Adrenal gland (tissue), 9 donors: ENCODE measurements at regions not wholly inside any gene's neighbourhood (a gene's known extent, or its start where the extent isn't known, plus 50 kb on each side); places are given as distances from the start of the nearest gene placed in this dataset.

ENCODE experiments used
- DNase-seq, 7 donors: peaks; one replicate each; pipeline ENCODE4 v3.0.0-alpha.2; 2019 to 2020
- H3K27ac ChIP-seq, 5 donors: fragments of 200-600 bp; sonication (generic) in 4 of 5; 1 replicate in 3 of 5; 2 replicates in 2 of 5; pipeline versions ENCODE4 v1.5.1 to v1.8.0; 2016 to 2020; ENCODE audit warnings: mild to moderate bottlenecking in 1 of 5
- H3K27me3 ChIP-seq: fragments of 200-600 bp; 2 replicates; pipeline ENCODE4 v1.8.0; 2021
- H3K36me3 ChIP-seq, 2 donors: fragments of 200-600 bp; replicated peaks in 1 of 2; 1 replicate in 1 of 2; 2 replicates in 1 of 2; pipeline versions ENCODE4 v1.5.1 to v1.8.0; 2018 to 2022
- H3K4me1 ChIP-seq, 2 donors: fragments of 200-600 bp; replicated peaks in 1 of 2; 1 replicate in 1 of 2; 2 replicates in 1 of 2; pipeline versions ENCODE4 v1.5.1 to v1.8.0; 2018 to 2021
- H3K4me3 ChIP-seq, 4 donors: fragments of 200-600 bp; sonication (generic) in 3 of 4; one replicate each; pipeline ENCODE4 v1.5.1; 2016 to 2018
- H3K9me3 ChIP-seq, 3 donors: fragments of 200-600 bp; sonication (generic) in 1 of 3; replicated peaks in 1 of 3; 1 replicate in 2 of 3; 2 replicates in 1 of 3; pipeline versions ENCODE4 v1.5.1 to v1.8.0; 2016 to 2021
- POLR2A ChIP-seq, 2 donors: fragments of 450-650 bp; IDR thresholded peaks; one replicate each; pipeline ENCODE4 v1.6.1; 2017; ENCODE audit warnings: antibody characterized with exemption in 2 of 2, mild to moderate bottlenecking in 2 of 2, moderate library complexity in 1 of 2
- WGBS, 4 donors: extraction: QIAGEN DNeasy Blood & Tissue Kit in 2 of 4; methylation state at CpG; one replicate each; pipeline versions ENCODE4 v1.1.5 to v1.1.7; 2013 to 2017; 5-methylcytosine and 5-hydroxymethylcytosine counted together
- intact Hi-C, 2 donors: fragments of 100-400 bp; cut with DNase I; formaldehyde crosslinking; loops; one replicate each; pipeline versions ENCODE4 v1.14.1 to v1.15.0; 2022 to 2023
- TF ChIP-seq, protein P1 (sequence below), 6 experiments: fragments of 450-650 bp in 4 of 6; fragments of 200-600 bp in 2 of 6; sonication (generic) in 1 of 6; IDR thresholded peaks; 1 replicate in 5 of 6; 2 replicates in 1 of 6; pipeline versions ENCODE4 v1.5.1 to v1.8.0; 2016 to 2021; ENCODE audit warnings: antibody characterized with exemption in 6 of 6, mild to moderate bottlenecking in 2 of 6, moderate library complexity in 1 of 6
- donor health status: healthy with polysubstance abuse.
- donor health status: Bipolar disorder and iron deficiency.
- donor health status: DM: yes; HTN: yes; CAD: no.
- donor health status: DM: no; HTN: no; CAD: no.
- donor health status: DM: no; HTN: no; CAD: no.

DNA sequence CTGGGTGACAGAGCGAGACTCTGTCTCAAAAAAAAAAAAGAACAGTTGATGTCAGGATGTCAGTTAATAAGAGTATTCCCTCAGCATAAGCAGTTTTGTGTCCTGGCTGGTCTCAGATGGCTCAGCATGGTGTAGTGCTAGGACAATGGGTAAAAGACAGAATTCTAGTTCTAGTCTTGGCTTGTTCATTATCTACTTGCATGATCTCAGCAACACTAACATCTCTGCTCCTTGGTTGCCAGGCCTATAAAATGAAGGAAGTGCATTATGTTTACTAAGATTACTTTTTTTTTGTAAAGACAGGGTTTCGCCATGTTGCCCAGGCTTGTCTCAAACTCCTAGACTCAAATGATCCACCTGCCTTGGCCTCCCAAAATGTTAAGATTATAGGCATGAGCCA, 84.3 kb upstream of the SP8 start:
- TF ChIP-seq, protein P1, sequence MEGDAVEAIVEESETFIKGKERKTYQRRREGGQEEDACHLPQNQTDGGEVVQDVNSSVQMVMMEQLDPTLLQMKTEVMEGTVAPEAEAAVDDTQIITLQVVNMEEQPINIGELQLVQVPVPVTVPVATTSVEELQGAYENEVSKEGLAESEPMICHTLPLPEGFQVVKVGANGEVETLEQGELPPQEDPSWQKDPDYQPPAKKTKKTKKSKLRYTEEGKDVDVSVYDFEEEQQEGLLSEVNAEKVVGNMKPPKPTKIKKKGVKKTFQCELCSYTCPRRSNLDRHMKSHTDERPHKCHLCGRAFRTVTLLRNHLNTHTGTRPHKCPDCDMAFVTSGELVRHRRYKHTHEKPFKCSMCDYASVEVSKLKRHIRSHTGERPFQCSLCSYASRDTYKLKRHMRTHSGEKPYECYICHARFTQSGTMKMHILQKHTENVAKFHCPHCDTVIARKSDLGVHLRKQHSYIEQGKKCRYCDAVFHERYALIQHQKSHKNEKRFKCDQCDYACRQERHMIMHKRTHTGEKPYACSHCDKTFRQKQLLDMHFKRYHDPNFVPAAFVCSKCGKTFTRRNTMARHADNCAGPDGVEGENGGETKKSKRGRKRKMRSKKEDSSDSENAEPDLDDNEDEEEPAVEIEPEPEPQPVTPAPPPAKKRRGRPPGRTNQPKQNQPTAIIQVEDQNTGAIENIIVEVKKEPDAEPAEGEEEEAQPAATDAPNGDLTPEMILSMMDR (IDR thresholded peaks at IDR 0.05), result no peak
- TF ChIP-seq POLR2A (IDR thresholded peaks at IDR 0.05), result no peak
- intact Hi-C loops, result no loop called here
- no peaks in the 10 kb centered on the region for H3K4me1 ChIP-seq
- DNase-seq, result no peak
- H3K27ac ChIP-seq, result no peak overlapping the region
- H3K36me3 ChIP-seq, result no peaks in the 10 kb centered on the region
- 83 to 95% (median 90%) methylated on average over 2 of the region's 2 CpGs for WGBS, 4 donors
- H3K27me3 ChIP-seq, result no peaks in the 10 kb centered on the region
- H3K9me3 ChIP-seq, result no peaks in the 10 kb centered on the region
- no peak overlapping the region for H3K4me3 ChIP-seq

- intact Hi-C loops, result no loop called here
- Histone ChIP-seq H3K4me3 (no peak overlapping the region), H3K9me3 (no peaks in the 10 kb centered on the region), H3K36me3 (no peaks in the 10 kb centered on the region), H3K4me1 (no peaks in the 10 kb centered on the region), H3K27me3 (no peaks in the 10 kb centered on the region), H3K27ac (no peak overlapping the region)
- DNase-seq, result no peak
- 26 to 42% (median 38%) methylated on average over 1 of the region's 1 CpG for WGBS, 4 donors
- TF ChIP-seq, protein P1 (IDR thresholded peaks at IDR 0.05), result no peak
- TF ChIP-seq POLR2A (IDR thresholded peaks at IDR 0.05), result no peak
These were observed 106.1 kb upstream of the SP8 start for GRCh38 chr7:20892776-20893175.

DNA sequence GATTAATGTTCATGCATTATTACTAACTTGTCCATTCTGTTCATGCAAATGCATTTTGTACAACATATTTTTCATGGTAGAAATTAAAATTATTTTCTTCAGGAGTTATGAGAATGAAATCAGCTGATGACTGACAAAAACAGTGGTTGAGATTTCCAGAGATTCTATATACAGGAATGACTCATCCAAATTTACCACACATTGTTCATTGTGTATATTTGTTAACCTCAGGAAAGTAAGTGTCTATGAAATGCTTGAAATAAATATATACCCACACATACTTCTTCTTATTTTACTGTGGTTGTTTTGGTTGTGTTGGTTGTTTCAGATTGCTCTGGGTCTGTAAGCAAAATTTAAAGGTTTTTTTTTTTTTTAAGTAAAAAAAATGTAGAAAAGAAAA, 108.1 kb upstream of the SP8 start:
- no peaks in the 10 kb centered on the region for H3K36me3 ChIP-seq
- TF ChIP-seq POLR2A (IDR thresholded peaks at IDR 0.05), result no peak
- TF ChIP-seq, protein P1 (IDR thresholded peaks at IDR 0.05), result no peak
- intact Hi-C loops, result no loop called here
- DNase-seq, result no peak
- H3K9me3 ChIP-seq, result no peaks in the 10 kb centered on the region
- no peak overlapping the region for H3K4me3 ChIP-seq
- no peak overlapping the region for H3K27ac ChIP-seq
- no peaks in the 10 kb centered on the region for H3K27me3 ChIP-seq
- no peaks in the 10 kb centered on the region for H3K4me1 ChIP-seq

GRCh38 chr7:20895563-20895962, 108.9 kb upstream of the SP8 start:
- TF ChIP-seq POLR2A (IDR thresholded peaks at IDR 0.05), result no peak
- TF ChIP-seq, protein P1 (IDR thresholded peaks at IDR 0.05), result no peak
- Histone ChIP-seq H3K27me3 (no peaks in the 10 kb centered on the region), H3K36me3 (no peaks in the 10 kb centered on the region), H3K9me3 (no peaks in the 10 kb centered on the region), H3K27ac (no peak overlapping the region), H3K4me1 (no peaks in the 10 kb centered on the region), H3K4me3 (no peak overlapping the region)
- intact Hi-C loops, result no loop called here
- no peak for DNase-seq
- 63 to 80% (median 71%) methylated on average over 5 of the region's 5 CpGs for WGBS, 4 donors
